Right atrium auricular region (tissue), 2 donors: ENCODE measurements at regions not wholly inside any gene's neighbourhood (a gene's known extent, or its start where the extent isn't known, plus 50 kb on each side); places are given as distances from the start of the nearest gene placed in this dataset.
"Not testable (repeated sequence)": the region's sequence is repeated elsewhere in the genome, so short reads cannot be mapped to it uniquely, and the experiment has no call there.

Experiments
- DNase-seq: peaks from one replicate; pipeline ENCODE4 v3.0.0-alpha.2; 2019; ENCODE audit warnings: low spot score
- H3K27ac ChIP-seq, 2 donors: fragments of 200-600 bp; sonication (generic); 1 replicate in 1 of 2; 2 replicates in 1 of 2; pipeline ENCODE4 v1.5.1; 2016 to 2019
- H3K27me3 ChIP-seq, 2 donors: fragments of 200-600 bp; sonication (generic); one replicate each; pipeline versions ENCODE4 v1.5.1 to v1.6.0; 2017 to 2019
- H3K36me3 ChIP-seq: fragments of 200-600 bp; sonication (generic); one replicate; pipeline ENCODE4 v1.5.1; 2016
- H3K4me1 ChIP-seq, 2 donors: fragments of 200-600 bp; sonication (generic); one replicate each; pipeline versions ENCODE4 v1.5.1 to v1.6.0; 2017 to 2019
- H3K4me3 ChIP-seq, 2 donors: fragments of 200-600 bp; sonication (generic); 1 replicate in 1 of 2; 2 replicates in 1 of 2; pipeline ENCODE4 v1.5.1; 2017 to 2019; ENCODE audit warnings: mild to moderate bottlenecking in 1 of 2, moderate library complexity in 1 of 2
- H3K9me3 ChIP-seq, 2 donors: fragments of 200-600 bp; sonication (generic); one replicate each; pipeline ENCODE4 v1.5.1; 2019
- TF ChIP-seq, protein P1 (sequence below), 2 donors: fragments of 200-600 bp; sonication (generic); IDR thresholded peaks; one replicate each; pipeline ENCODE4 v1.5.1; 2019; ENCODE audit warnings: antibody characterized with exemption in 2 of 2

DNA sequence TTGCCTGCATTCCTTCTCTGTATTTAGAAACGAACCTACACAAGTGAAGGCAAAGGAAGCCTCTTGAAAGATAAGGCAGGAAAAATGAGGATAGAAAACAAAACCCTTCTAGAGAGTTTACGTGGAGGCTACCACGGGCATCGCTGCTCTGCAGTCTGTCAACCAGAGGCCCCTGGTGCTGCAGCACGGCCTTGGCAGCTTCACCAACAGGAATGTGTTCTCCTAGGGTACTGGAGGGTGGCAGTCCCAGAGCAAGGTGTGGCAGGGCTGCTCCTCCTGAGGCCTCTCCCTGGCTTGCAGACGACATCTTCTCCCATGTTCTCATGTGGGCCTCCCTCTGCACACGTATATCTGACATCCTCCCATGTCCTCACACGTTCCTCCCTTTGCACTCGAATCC is 57.6 kb upstream of the SAMD11 start:
- TF ChIP-seq, protein P1, sequence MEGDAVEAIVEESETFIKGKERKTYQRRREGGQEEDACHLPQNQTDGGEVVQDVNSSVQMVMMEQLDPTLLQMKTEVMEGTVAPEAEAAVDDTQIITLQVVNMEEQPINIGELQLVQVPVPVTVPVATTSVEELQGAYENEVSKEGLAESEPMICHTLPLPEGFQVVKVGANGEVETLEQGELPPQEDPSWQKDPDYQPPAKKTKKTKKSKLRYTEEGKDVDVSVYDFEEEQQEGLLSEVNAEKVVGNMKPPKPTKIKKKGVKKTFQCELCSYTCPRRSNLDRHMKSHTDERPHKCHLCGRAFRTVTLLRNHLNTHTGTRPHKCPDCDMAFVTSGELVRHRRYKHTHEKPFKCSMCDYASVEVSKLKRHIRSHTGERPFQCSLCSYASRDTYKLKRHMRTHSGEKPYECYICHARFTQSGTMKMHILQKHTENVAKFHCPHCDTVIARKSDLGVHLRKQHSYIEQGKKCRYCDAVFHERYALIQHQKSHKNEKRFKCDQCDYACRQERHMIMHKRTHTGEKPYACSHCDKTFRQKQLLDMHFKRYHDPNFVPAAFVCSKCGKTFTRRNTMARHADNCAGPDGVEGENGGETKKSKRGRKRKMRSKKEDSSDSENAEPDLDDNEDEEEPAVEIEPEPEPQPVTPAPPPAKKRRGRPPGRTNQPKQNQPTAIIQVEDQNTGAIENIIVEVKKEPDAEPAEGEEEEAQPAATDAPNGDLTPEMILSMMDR (IDR thresholded peaks at IDR 0.05), result no peak
- peak overlapping the region; percentile 22 to 61 for H3K27ac ChIP-seq
- no peaks in the 10 kb centered on the region for H3K9me3 ChIP-seq
- no peaks in the 10 kb centered on the region for H3K36me3 ChIP-seq
- DNase-seq, result no peak
- no peak overlapping the region for H3K4me3 ChIP-seq
- peaks cover 0 to 12% of the 10 kb centered on the region in 2 donors for H3K4me1 ChIP-seq
- no peaks in the 10 kb centered on the region for H3K27me3 ChIP-seq

DNA sequence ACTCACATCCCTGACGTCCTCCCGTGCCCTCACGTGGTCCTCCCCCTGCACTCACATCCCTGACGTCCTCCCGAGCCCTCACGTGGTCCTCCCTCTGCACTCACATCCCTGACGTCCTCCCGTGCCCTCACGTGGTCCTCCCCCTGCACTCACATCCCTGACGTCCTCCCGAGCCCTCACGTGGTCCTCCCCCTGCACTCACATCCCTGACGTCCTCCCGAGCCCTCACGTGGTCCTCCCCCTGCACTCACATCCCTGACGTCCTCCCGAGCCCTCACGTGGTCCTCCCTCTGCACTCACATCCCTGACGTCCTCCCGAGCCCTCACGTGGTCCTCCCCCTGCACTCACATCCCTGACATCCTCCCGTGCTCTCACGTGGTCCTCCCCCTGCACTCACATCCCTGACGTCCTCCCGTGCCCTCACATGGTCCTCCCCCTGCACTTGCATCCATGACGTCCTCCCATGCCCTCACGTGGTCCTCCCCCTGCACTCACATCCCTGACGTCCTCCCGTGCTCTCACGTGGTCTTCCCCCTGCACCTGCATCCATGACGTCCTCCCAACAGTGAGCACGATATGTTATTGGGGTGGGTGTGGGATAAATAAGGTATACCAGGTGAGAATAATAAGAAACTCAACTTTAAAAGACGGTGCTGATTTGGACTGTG is 57.0 kb upstream of the SAMD11 start:
- not testable (repeated sequence) for H3K27ac ChIP-seq, H3K9me3 ChIP-seq, H3K36me3 ChIP-seq, H3K4me3 ChIP-seq, DNase-seq, H3K27me3 ChIP-seq
- peaks cover 0 to 12% of the 10 kb centered on the region in 2 donors for H3K4me1 ChIP-seq

DNA sequence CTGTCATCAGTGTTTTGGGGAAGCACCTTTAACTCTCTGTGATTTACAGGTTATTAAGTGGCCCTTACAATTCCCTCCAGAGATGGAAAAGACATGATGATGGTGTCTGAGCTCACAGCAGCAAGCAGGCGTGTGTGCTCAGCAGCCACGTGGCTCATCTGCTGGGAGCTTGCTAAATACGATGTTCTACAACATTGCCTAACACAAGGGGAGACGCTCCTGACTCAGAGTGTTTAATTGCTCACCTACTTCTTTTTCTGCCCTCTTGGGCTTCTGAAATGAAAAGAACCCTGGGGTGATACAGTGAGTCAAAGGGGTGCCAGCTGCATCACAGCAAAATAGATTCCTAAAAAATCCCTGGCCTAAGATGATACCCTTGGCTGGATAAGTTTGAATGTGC is 56.2 kb upstream of the SAMD11 start:
- H3K27me3 ChIP-seq, H3K27ac ChIP-seq, DNase-seq, H3K4me3 ChIP-seq, H3K9me3 ChIP-seq, H3K36me3 ChIP-seq: not testable (repeated sequence)
- H3K4me1 ChIP-seq, result peaks cover 0 to 12% of the 10 kb centered on the region in 2 donors

DNA sequence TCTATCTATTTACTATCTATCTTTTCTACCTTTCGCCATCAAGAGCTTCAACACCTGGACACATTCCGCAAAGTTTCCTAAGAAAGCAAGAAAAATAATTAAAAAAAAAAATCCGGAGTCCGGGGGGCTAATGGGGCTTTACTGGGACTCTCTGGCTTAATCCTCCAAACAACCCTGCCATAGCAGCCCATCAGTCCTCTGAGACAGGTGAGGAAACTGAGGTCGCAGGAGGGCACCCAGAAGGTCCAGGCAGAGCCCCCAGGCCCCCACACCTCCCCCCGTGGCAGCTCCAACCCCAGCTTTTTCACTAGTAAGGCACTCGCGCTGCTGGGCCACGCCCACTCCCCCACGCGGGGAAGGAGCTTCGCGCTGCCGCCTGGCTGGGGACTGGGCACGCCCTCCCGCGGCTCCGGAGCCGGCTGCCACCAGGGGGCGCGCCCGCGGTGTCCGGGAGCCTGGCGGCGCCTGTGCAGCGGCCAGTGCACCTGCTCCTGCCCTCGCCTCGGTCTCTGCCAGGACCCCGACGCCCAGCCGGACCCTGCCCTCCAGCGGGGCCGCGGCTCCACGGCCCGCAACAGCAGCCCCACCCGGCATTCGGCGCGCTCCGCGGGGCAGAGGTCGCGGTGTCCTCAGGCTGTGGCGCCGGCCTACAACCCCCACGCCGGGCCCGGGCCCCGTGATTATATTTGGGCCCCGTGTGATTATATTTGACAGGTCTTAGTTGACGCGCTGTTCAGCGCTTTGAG is 54.1 kb upstream of the SAMD11 start:
- peak overlapping the region in 1 of 2 donors; percentile 35 for H3K4me3 ChIP-seq
- H3K27me3 ChIP-seq, result no peaks in the 10 kb centered on the region
- TF ChIP-seq, protein P1 (IDR thresholded peaks at IDR 0.05), result peak; percentile 94 to 95
- DNase-seq, result no peak
- H3K27ac ChIP-seq, result no peak overlapping the region
- H3K36me3 ChIP-seq, result no peaks in the 10 kb centered on the region
- H3K4me1 ChIP-seq, result peaks cover 0 to 12% of the 10 kb centered on the region in 2 donors
- no peaks in the 10 kb centered on the region for H3K9me3 ChIP-seq
